ENCODE measurements at regions not wholly inside any gene's neighbourhood (a gene's known extent, or its start where the extent isn't known, plus 50 kb on each side); places are given as distances from the start of the nearest gene placed in this dataset.
"Not testable (repeated sequence)": the region's sequence is repeated elsewhere in the genome, so short reads cannot be mapped to it uniquely, and the experiment has no call there.

GRCh38 chr1:218874801-218875400, 298.8 kb upstream of the LYPLAL1 start:
- DNase-seq (ENCODE audit: low read depth): no peak

DNA sequence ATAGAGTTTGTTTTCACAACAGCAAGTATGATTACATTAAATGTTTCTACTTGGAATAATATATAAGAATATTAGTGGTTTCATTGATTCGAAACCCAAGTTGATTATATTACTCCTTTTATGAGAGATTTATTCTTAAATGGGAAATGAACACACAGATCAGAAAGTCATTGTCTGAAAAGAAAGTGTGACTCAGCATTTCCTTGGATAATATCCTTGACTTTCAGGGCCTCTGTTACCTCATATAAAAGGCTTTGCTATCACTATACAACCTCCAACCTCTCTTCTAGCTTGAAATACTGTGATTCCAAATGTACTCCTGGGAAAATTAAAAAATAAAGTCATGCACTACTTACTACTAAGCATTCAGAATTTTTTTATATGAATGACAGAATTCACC, 295.3 kb upstream of the LYPLAL1 start:
- DNase-seq (ENCODE audit: low read depth): no peak

GRCh38 chr1:218880484-218881060, 293.1 kb upstream of the LYPLAL1 start:
- DNase-seq (ENCODE audit: low read depth): no peak

- DNase-seq (ENCODE audit: low read depth): no peak
Measured at GRCh38 chr1:218882454-218882853, 291.2 kb upstream of the LYPLAL1 start.

- DNase-seq (ENCODE audit: low read depth): no peak
Measured at GRCh38 chr1:218886101-218886871, 287.4 kb upstream of the LYPLAL1 start.

GRCh38 chr1:218887141-218887925, 286.3 kb upstream of the LYPLAL1 start:
- DNase-seq (ENCODE audit: low read depth): no peak

DNA sequence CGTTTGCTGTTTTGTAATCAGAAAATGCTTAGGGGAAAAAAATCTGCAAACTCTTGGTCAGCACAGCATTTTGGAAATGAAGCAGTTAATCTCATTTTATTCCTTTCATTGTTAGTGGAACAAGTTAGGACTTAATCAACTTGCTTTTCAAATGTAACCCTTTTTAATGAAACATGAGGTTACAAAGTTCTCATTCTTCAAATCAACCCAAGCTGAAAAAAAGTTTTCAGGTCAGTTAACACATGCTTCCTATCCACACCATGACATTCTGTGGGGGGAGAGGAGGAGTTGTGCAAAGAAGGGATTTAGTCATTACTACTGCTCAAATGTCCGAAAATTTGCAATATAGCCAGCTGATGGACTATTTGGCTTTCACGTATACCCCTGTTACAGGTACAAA, 283.2 kb upstream of the LYPLAL1 start:
- DNase-seq (ENCODE audit: low read depth): no peak

DNA sequence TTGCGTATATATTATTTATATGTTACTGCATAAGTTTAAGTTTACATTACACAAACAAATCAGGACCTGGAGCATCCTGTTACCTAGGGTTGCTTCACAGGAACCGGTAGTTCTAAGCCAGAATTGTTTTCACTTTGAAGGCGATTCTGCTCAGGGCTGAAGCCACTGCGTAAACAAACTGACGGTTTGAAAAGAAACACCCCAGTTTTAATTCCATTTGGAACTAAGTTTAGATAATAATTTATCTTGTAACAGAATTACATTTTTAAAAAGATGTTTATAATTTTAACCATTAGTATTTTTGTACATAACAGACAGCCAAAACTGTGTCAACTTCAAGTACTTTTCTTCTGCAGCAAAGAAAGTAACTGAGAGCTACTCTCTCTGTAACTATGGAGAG, 282.1 kb upstream of the LYPLAL1 start:
- DNase-seq (ENCODE audit: low read depth): no peak

- no peak for DNase-seq (ENCODE audit: low read depth)
Measured at GRCh38 chr1:218895064-218895587, 278.6 kb upstream of the LYPLAL1 start.

- DNase-seq (ENCODE audit: low read depth): no peak
Measured at GRCh38 chr1:218896202-218896601, 277.5 kb upstream of the LYPLAL1 start.

DNA sequence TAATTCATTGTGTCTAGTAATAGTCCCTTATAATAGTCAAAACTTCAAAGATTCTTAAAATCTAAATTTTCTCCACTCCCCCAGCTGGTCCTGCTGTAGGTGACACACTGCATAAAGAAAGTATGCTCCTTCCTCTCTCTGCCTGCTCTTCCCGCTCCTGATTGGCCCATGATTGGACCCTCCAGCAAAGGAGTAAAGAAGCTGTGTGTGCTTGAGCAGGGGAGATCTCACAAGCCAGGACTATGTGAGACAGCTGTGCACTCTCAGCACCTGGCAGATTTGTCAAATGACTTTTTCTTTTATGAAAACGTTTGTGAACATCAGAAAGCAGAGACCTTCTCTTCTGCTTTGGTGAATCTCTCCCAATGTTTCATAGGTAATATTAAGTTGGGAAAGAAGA, 274.8 kb upstream of the LYPLAL1 start:
- no peak for DNase-seq (ENCODE audit: low read depth)

- DNase-seq (ENCODE audit: low read depth): no peak
Measured at GRCh38 chr1:218900615-218901014, 273.1 kb upstream of the LYPLAL1 start.

DNA sequence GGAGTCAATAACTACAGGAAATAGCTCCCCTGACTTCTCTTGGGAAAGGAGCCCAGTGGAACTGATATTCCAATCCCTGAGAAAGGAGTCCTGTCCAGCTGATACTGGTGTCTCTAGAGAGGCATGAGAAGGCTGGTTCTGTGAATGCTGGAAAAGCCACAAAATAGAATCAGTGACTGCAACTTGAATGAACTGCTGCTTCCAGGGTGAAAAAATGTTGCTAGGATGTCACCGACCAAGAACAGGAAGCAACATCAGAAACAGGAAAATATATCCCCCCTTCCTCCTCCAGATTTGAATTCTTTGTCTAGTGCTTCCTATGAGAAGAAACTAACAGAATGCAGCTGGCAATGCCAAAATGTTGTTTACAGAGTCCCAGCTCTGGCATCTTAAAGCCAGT, 269.3 kb upstream of the LYPLAL1 start:
- no peak for DNase-seq (ENCODE audit: low read depth)

GRCh38 chr1:218916720-218917119, 257.0 kb upstream of the LYPLAL1 start:
- DNase-seq (ENCODE audit: low read depth): no peak

DNA sequence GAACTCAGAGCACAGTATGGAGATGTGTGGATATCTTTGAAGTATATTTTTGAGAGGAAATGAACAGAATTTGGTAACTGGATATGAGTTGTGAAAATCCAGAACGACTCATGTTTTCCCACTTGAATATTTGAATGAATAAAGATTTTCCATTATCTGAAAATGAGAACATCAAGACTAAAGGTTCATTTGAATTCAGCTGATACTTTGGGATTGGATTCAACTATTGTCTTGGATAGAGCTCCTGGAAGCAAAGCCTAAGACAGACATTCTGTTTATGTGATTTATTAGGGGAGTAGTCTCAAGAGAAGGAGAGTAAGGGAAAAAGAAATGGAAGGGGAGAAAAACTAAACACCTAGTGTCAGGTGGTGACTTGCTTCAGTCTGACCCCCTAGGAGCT, 256.0 kb upstream of the LYPLAL1 start:
- no peak for DNase-seq (ENCODE audit: low read depth)

DNA sequence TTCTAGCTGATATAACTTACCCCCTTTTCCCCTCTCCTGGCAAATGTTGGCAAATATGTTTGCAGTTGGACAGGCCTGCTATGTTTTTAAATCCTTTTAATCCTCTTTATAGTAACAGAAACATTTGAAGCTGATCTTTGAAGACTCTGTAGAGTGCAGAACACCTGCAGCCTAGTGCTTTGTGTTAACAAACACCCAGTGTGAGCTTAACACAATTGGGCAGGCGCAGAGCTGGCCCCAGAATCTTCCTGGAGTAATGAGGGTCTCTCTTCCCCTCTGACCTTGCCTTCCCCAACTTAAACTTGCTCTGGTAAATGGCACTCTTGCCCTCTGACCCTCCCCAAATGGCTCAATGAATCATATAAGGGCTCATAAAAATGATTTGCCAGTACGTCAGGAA, 247.9 kb upstream of the LYPLAL1 start:
- DNase-seq (ENCODE audit: low read depth): no peak

GRCh38 chr1:218926631-218927030, 247.0 kb upstream of the LYPLAL1 start:
- DNase-seq (ENCODE audit: low read depth): no peak

DNA sequence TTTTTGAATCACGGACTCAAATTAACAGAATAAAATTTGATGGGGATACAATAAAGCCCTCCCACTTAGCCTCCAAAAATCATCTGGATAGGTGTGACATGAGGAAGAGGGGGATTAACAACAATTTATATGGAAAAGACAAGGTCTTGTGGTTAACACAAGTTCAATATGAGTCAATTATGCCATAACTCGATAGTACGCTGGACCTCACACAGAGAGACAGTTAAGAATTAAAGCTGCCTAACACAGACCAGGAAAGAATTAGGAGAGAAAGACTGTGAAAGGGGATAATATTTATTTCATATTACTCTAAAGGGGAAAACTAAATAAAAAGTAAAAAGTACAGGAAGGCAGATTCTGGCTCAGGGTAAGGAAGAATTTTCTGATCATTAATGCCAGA, 243.7 kb upstream of the LYPLAL1 start:
- DNase-seq (ENCODE audit: low read depth): no peak

GRCh38 chr1:218930472-218931241, 243.0 kb upstream of the LYPLAL1 start:
- DNase-seq (ENCODE audit: low read depth): no peak

DNA sequence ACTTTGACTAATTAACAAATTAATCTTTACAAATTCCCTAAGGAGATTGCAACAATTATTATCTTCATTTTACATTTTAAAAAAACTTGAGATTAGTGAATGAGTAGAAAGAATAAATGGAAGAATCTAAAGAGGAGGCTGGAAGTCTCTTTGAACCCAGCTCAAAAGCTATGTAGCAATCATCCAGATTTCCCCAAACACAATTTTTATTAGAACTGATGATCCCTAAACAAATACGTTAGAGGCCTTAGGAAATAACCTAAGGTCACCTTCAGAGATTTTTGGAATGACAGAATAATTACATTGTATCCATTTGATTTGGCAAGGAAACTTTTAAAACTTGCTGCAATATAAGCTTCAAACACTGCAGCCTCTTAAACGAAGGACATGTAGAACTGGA, 242.4 kb upstream of the LYPLAL1 start:
- no peak for DNase-seq (ENCODE audit: low read depth)

GRCh38 chr1:218933513-218933912, 240.2 kb upstream of the LYPLAL1 start:
- no peak for DNase-seq (ENCODE audit: low read depth)

DNA sequence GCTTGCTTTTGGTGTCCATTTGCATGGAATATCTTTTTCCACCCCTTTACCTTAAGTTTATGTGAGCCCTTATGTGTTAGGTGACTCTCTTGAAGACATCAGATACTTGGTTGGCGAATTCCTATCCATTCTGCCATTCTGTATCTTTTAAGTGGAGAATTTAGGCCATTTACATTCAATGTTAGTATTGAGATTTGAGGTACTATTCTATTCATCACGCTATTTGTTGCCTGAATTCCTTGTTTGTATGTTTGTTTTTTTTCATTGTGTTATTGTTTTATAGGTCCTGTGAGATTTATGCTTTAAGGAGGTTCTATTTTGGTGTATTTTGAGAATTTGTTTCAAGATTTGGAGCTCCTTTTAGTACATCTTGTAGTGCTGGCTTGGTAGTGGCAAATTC, 238.3 kb upstream of the LYPLAL1 start:
- DNase-seq (ENCODE audit: low read depth): not testable (repeated sequence)

Data from stimulated activated CD8-positive, alpha-beta memory T cell treated with anti-CD3 and anti-CD28 coated beads, Interleukin-12 subunit alpha, Interleukin-12 subunit beta, amount 100 ng/mL, for 1 hour (primary cell).